SU-DHL-6 (cell line): ENCODE measurements at regions not wholly inside any gene's neighbourhood (a gene's known extent, or its start where the extent isn't known, plus 50 kb on each side); places are given as distances from the start of the nearest gene placed in this dataset.

Experiments
- EZH2phosphoT487 ChIP-seq: fragments of 200-600 bp; sonication (generic), shearing (Covaris generic); conservative IDR thresholded peaks from 2 replicates; pipeline ENCODE4 v1.6.1; 2018; ENCODE audit warnings: mild to moderate bottlenecking, antibody characterized with exemption, low read length, moderate library complexity, mixed read lengths
- TF ChIP-seq, protein P1 (sequence below): fragments of 200-600 bp; sonication (generic); IDR thresholded peaks from one replicate; pipeline ENCODE4 v1.5.1; 2017; ENCODE audit warnings: antibody characterized with exemption, mild to moderate bottlenecking, low read length, moderate library complexity; ENCODE audit not compliant: insufficient read depth, poor library complexity, severe bottlenecking

DNA sequence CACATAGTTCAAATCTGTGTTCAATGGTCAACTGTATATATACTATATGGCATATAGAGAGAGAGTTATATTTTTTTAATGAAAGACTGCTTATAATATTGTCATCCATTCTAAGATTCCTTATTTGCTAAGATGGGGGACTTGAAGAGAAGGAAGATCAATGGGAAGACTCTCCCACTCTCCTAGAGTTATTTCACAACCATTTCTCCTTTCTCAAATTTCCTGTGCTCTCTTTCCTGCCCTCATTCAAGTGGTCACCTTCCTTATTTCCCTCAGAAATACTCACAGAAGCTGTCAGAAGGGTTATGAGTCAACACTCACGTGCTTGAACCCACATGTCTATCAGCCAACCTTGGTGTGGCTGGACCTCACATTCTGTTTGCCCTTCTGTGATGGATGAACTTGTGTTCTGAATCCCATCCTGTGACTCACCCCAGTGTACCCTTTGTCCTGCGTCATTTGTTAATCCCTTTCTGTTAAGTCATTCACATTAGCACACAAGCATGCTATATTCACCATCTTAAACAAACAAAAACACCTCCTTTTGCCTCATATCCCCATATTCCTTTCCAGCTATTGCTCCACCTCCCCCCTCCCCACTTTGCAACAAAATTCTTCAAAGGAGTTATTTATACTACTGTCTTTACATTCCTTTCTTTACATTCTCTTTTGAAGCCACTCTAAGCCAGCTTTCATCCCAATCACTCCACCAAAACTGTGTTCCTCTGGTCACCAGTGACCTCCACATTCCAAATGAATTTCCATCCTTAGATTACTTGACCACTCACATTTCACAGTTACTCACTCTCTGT is 279.3 kb upstream of the TCF21 start:
- TF ChIP-seq, protein P1, sequence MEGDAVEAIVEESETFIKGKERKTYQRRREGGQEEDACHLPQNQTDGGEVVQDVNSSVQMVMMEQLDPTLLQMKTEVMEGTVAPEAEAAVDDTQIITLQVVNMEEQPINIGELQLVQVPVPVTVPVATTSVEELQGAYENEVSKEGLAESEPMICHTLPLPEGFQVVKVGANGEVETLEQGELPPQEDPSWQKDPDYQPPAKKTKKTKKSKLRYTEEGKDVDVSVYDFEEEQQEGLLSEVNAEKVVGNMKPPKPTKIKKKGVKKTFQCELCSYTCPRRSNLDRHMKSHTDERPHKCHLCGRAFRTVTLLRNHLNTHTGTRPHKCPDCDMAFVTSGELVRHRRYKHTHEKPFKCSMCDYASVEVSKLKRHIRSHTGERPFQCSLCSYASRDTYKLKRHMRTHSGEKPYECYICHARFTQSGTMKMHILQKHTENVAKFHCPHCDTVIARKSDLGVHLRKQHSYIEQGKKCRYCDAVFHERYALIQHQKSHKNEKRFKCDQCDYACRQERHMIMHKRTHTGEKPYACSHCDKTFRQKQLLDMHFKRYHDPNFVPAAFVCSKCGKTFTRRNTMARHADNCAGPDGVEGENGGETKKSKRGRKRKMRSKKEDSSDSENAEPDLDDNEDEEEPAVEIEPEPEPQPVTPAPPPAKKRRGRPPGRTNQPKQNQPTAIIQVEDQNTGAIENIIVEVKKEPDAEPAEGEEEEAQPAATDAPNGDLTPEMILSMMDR, result no peak
- TF ChIP-seq EZH2phosphoT487, result no peak
